GM19463 (cell line): ENCODE measurements at regions not wholly inside any gene's neighbourhood (a gene's known extent, or its start where the extent isn't known, plus 50 kb on each side); places are given as distances from the start of the nearest gene placed in this dataset.
"Not testable (repeated sequence)": the region's sequence is repeated elsewhere in the genome, so short reads cannot be mapped to it uniquely, and the experiment has no call there.

ENCODE experiments used
- ATAC-seq: cut with Tn5 transposase; IDR thresholded peaks from one replicate; pipeline ENCODE4 v1.9.1; 2021; ENCODE audit warnings: mild to moderate bottlenecking, moderate library complexity; ENCODE audit not compliant: unreplicated experiment

GRCh38 chr2:155600296-155600695 is 732.2 kb downstream of the NR4A2 start:
- no peak for ATAC-seq

- ATAC-seq = no peak
Measured at GRCh38 chr2:155599834-155600233, 732.7 kb downstream of the NR4A2 start.

GRCh38 chr2:155583674-155584195 is 748.8 kb downstream of the NR4A2 start:
- ATAC-seq = no peak

GRCh38 chr2:155574941-155575340 is 757.6 kb downstream of the NR4A2 start:
- ATAC-seq = no peak

- ATAC-seq = no peak
Measured at GRCh38 chr2:155547571-155547970, 785.0 kb downstream of the NR4A2 start.

GRCh38 chr2:155546721-155547555 is 785.6 kb downstream of the NR4A2 start:
- ATAC-seq = no peak

- not testable (repeated sequence) for ATAC-seq
Measured at GRCh38 chr2:155539028-155539427, 793.5 kb downstream of the NR4A2 start.

GRCh38 chr2:155528034-155528433 is 804.5 kb downstream of the NR4A2 start:
- ATAC-seq = no peak

GRCh38 chr2:155525199-155525598 is 807.3 kb downstream of the NR4A2 start:
- no peak for ATAC-seq

- no peak for ATAC-seq
Measured at GRCh38 chr2:155519529-155520130, 812.9 kb downstream of the NR4A2 start.

GRCh38 chr2:155518094-155518493 is 814.4 kb downstream of the NR4A2 start:
- ATAC-seq = no peak

- ATAC-seq = no peak
Measured at GRCh38 chr2:155517362-155517761, 815.2 kb downstream of the NR4A2 start.

- no peak for ATAC-seq
Measured at GRCh38 chr2:155513248-155513647, 814.8 kb downstream of the KCNJ3 start.

- ATAC-seq = no peak
Measured at GRCh38 chr2:155502766-155503165, 804.3 kb downstream of the KCNJ3 start.

GRCh38 chr2:155498106-155498505 is 799.6 kb downstream of the KCNJ3 start:
- no peak for ATAC-seq

- no peak for ATAC-seq
Measured at GRCh38 chr2:155494744-155495143, 796.2 kb downstream of the KCNJ3 start.

- ATAC-seq = no peak
Measured at GRCh38 chr2:155485141-155485842, 786.8 kb downstream of the KCNJ3 start.

- ATAC-seq = no peak
Measured at GRCh38 chr2:155481141-155481540, 782.6 kb downstream of the KCNJ3 start.

- ATAC-seq = not testable (repeated sequence)
Measured at GRCh38 chr2:155472018-155472417, 773.5 kb downstream of the KCNJ3 start.

- ATAC-seq = no peak
Measured at GRCh38 chr2:155456222-155456621, 757.7 kb downstream of the KCNJ3 start.

- ATAC-seq = no peak
Measured at GRCh38 chr2:155442755-155443372, 744.4 kb downstream of the KCNJ3 start.
